HL-60 (cell line): ENCODE measurements at regions not wholly inside any gene's neighbourhood (a gene's known extent, or its start where the extent isn't known, plus 50 kb on each side); places are given as distances from the start of the nearest gene placed in this dataset.

ENCODE experiments used
- DNase-seq, 2 experiments: peaks; one replicate each; pipeline ENCODE4 v3.0.0-alpha.2; 2010 to 2020; ENCODE audit warnings: low read depth in 1 of 2, low spot score in 1 of 2
- H3K27ac ChIP-seq: fragments of 250-450 bp; sonication (Bioruptor Pico); replicated peaks from 2 replicates; pipeline ENCODE4 v1.5.1; 2020; ENCODE audit warnings: mild to moderate bottlenecking, moderate library complexity
- H3K27me3 ChIP-seq: fragments of 250-450 bp; sonication (Bioruptor Pico); 2 replicates; pipeline ENCODE4 v1.5.1; 2021; ENCODE audit warnings: mild to moderate bottlenecking, moderate library complexity; ENCODE audit not compliant: insufficient read depth, poor library complexity, severe bottlenecking
- H3K4me3 ChIP-seq: replicated peaks from 2 replicates; pipeline ENCODE4 v1.5.1; 2011; ENCODE audit warnings: mild to moderate bottlenecking, control low read depth, low read length; ENCODE audit not compliant: insufficient read depth
- GABPA ChIP-seq: IDR thresholded peaks from 2 replicates; pipeline ENCODE4 v1.6.1; 2012; ENCODE audit warnings: low read depth
- POLR2AphosphoS5 ChIP-seq: IDR thresholded peaks from 2 replicates; pipeline ENCODE4 v1.6.1; 2012; ENCODE audit warnings: low read depth
- REST ChIP-seq: IDR thresholded peaks from 2 replicates; pipeline ENCODE4 v1.6.1; 2012; ENCODE audit warnings: low read depth; ENCODE audit not compliant: insufficient replicate concordance
- SPI1 ChIP-seq: IDR thresholded peaks from 2 replicates; pipeline ENCODE4 v1.6.1; 2012; ENCODE audit warnings: low read depth, mild to moderate bottlenecking, borderline replicate concordance
- TF ChIP-seq, protein P1 (sequence below): IDR thresholded peaks from one replicate; pipeline ENCODE4 v1.5.1; 2011; ENCODE audit warnings: low read length, control low read depth, inconsistent platforms; ENCODE audit not compliant: insufficient read depth

- no peak overlapping the region for H3K4me3 ChIP-seq
- no peak for DNase-seq
- no peak overlapping the region for H3K27ac ChIP-seq
- TF ChIP-seq GABPA, result no peak
- no peak for TF ChIP-seq SPI1
- TF ChIP-seq, protein P1, sequence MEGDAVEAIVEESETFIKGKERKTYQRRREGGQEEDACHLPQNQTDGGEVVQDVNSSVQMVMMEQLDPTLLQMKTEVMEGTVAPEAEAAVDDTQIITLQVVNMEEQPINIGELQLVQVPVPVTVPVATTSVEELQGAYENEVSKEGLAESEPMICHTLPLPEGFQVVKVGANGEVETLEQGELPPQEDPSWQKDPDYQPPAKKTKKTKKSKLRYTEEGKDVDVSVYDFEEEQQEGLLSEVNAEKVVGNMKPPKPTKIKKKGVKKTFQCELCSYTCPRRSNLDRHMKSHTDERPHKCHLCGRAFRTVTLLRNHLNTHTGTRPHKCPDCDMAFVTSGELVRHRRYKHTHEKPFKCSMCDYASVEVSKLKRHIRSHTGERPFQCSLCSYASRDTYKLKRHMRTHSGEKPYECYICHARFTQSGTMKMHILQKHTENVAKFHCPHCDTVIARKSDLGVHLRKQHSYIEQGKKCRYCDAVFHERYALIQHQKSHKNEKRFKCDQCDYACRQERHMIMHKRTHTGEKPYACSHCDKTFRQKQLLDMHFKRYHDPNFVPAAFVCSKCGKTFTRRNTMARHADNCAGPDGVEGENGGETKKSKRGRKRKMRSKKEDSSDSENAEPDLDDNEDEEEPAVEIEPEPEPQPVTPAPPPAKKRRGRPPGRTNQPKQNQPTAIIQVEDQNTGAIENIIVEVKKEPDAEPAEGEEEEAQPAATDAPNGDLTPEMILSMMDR, result no peak
- no peak for TF ChIP-seq REST
- no peak for TF ChIP-seq POLR2AphosphoS5
- H3K27me3 ChIP-seq, result peaks cover 3% of the 10 kb centered on the region
Measured at GRCh38 chr4:185071236-185071811, 53.0 kb downstream of the HELT start.

- TF ChIP-seq SPI1 (no peak), GABPA (no peak), POLR2AphosphoS5 (no peak), REST (no peak)
- TF ChIP-seq, protein P1, result no peak
- Histone ChIP-seq H3K27me3 (no peaks in the 10 kb centered on the region), H3K4me3 (no peak overlapping the region), H3K27ac (no peak overlapping the region)
- DNase-seq, result no peak
Measured at GRCh38 chr4:185079271-185079905, 61.1 kb downstream of the HELT start.

- TF ChIP-seq, protein P1, result no peak
- peaks cover under 1% of the 10 kb centered on the region for H3K27me3 ChIP-seq
- H3K27ac ChIP-seq, result no peak overlapping the region
- DNase-seq, result no peak
- no peak overlapping the region for H3K4me3 ChIP-seq
Measured at GRCh38 chr4:185080545-185080944, 62.3 kb downstream of the HELT start.

DNA sequence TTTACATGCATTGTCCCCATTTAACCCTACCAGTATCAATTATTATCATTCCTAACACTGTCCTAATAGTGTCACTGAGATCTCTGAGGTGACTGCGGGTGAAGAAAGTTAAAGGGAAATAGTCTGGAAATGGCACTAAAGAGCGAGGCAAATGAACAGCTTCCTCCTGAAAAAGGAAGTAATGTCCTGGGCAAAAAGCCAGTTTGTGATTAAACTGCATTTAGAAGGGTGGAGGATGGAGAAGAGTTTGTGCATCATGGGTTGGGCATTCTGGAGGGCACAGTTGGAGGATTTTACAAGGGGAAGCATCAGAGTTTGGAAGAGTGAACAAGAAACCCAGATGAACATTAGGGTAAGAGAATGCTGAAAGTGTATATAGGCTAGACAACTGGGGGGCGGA is 60.5 kb upstream of the SLC25A4 start:
- peak; percentile 10 to 47 for DNase-seq
- no peak for TF ChIP-seq GABPA
- TF ChIP-seq POLR2AphosphoS5, result no peak
- TF ChIP-seq SPI1, result no peak
- TF ChIP-seq, protein P1, result no peak
- no peak for TF ChIP-seq REST

More for the DNA sequence above, 60.5 kb upstream of the SLC25A4 start:
- Histone ChIP-seq H3K4me3 (no peak overlapping the region), H3K27me3 (peaks cover 3% of the 10 kb centered on the region), H3K27ac (no peak overlapping the region)
